ENCODE measurements at regions not wholly inside any gene's neighbourhood (a gene's known extent, or its start where the extent isn't known, plus 50 kb on each side); places are given as distances from the start of the nearest gene placed in this dataset.

DNA sequence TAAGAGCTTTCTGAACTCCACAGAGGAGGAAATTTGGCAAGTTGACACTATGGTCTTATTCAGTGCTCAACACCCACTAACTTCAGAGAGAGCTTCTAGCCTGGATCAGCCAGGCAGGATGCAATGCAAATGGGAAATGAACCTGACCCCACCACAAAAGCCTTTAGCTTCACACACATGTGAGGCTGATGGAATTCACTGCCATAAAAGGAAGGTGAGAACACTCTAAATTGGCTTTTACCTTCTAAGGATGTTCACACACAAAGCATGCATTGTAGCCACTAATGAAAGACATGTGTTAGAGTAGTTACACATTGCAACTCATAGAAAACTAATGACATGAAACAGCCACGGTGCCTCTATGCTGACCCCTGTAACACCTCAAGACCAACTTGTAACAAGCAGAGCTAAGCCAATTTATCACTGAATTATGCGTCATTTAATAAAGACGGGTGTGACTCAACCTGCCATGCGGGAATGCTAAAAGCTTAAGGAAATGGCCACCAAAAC is 262.1 kb downstream of the HACE1 start (continued):
- TF ChIP-seq TBL1XR1 (IDR thresholded peaks at IDR 0.05; ENCODE audit: low read length in 2 of 2) (no peak), ZNF408 (CRISPR knock-in tag; IDR thresholded peaks at IDR 0.05; ENCODE audit: low read depth) (no peak), FOXP1 (CRISPR knock-in tag; IDR thresholded peaks at IDR 0.05) (no peak), RNF2 (IDR thresholded peaks at IDR 0.05) (no peak), ZNF644 (tag; IDR thresholded peaks at IDR 0.05; ENCODE audit: low read depth) (no peak), FUS (optimal IDR thresholded peaks at IDR 0.05; ENCODE audit: low read depth, low read length) (no peak), ZFP36 (IDR thresholded peaks at IDR 0.05; ENCODE audit: low read depth, low read length, partially characterized antibody) (no peak), CHD1 (IDR thresholded peaks at IDR 0.05; ENCODE audit: low read length) (no peak)
- TF ChIP-seq, protein P1, sequence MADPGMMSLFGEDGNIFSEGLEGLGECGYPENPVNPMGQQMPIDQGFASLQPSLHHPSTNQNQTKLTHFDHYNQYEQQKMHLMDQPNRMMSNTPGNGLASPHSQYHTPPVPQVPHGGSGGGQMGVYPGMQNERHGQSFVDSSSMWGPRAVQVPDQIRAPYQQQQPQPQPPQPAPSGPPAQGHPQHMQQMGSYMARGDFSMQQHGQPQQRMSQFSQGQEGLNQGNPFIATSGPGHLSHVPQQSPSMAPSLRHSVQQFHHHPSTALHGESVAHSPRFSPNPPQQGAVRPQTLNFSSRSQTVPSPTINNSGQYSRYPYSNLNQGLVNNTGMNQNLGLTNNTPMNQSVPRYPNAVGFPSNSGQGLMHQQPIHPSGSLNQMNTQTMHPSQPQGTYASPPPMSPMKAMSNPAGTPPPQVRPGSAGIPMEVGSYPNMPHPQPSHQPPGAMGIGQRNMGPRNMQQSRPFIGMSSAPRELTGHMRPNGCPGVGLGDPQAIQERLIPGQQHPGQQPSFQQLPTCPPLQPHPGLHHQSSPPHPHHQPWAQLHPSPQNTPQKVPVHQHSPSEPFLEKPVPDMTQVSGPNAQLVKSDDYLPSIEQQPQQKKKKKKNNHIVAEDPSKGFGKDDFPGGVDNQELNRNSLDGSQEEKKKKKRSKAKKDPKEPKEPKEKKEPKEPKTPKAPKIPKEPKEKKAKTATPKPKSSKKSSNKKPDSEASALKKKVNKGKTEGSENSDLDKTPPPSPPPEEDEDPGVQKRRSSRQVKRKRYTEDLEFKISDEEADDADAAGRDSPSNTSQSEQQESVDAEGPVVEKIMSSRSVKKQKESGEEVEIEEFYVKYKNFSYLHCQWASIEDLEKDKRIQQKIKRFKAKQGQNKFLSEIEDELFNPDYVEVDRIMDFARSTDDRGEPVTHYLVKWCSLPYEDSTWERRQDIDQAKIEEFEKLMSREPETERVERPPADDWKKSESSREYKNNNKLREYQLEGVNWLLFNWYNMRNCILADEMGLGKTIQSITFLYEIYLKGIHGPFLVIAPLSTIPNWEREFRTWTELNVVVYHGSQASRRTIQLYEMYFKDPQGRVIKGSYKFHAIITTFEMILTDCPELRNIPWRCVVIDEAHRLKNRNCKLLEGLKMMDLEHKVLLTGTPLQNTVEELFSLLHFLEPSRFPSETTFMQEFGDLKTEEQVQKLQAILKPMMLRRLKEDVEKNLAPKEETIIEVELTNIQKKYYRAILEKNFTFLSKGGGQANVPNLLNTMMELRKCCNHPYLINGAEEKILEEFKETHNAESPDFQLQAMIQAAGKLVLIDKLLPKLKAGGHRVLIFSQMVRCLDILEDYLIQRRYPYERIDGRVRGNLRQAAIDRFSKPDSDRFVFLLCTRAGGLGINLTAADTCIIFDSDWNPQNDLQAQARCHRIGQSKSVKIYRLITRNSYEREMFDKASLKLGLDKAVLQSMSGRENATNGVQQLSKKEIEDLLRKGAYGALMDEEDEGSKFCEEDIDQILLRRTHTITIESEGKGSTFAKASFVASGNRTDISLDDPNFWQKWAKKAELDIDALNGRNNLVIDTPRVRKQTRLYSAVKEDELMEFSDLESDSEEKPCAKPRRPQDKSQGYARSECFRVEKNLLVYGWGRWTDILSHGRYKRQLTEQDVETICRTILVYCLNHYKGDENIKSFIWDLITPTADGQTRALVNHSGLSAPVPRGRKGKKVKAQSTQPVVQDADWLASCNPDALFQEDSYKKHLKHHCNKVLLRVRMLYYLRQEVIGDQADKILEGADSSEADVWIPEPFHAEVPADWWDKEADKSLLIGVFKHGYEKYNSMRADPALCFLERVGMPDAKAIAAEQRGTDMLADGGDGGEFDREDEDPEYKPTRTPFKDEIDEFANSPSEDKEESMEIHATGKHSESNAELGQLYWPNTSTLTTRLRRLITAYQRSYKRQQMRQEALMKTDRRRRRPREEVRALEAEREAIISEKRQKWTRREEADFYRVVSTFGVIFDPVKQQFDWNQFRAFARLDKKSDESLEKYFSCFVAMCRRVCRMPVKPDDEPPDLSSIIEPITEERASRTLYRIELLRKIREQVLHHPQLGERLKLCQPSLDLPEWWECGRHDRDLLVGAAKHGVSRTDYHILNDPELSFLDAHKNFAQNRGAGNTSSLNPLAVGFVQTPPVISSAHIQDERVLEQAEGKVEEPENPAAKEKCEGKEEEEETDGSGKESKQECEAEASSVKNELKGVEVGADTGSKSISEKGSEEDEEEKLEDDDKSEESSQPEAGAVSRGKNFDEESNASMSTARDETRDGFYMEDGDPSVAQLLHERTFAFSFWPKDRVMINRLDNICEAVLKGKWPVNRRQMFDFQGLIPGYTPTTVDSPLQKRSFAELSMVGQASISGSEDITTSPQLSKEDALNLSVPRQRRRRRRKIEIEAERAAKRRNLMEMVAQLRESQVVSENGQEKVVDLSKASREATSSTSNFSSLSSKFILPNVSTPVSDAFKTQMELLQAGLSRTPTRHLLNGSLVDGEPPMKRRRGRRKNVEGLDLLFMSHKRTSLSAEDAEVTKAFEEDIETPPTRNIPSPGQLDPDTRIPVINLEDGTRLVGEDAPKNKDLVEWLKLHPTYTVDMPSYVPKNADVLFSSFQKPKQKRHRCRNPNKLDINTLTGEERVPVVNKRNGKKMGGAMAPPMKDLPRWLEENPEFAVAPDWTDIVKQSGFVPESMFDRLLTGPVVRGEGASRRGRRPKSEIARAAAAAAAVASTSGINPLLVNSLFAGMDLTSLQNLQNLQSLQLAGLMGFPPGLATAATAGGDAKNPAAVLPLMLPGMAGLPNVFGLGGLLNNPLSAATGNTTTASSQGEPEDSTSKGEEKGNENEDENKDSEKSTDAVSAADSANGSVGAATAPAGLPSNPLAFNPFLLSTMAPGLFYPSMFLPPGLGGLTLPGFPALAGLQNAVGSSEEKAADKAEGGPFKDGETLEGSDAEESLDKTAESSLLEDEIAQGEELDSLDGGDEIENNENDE (IDR thresholded peaks at IDR 0.05; ENCODE audit: low read depth, low read length) = no peak
